Glomerular visceral epithelial cell (primary cell): ENCODE measurements at regions not wholly inside any gene's neighbourhood (a gene's known extent, or its start where the extent isn't known, plus 50 kb on each side); places are given as distances from the start of the nearest gene placed in this dataset.
"Not testable (repeated sequence)": the region's sequence is repeated elsewhere in the genome, so short reads cannot be mapped to it uniquely, and the experiment has no call there.

Experiments used
- DNase-seq: peaks from one replicate; pipeline ENCODE4 v3.0.0-alpha.2; 2016; ENCODE audit errors: extremely low spot score

GRCh38 chr3:61381745-61382392, 130.6 kb upstream of the FHIT start:
- DNase-seq, result peak; percentile 52

- DNase-seq, result no peak
These were observed 136.6 kb upstream of the FHIT start for GRCh38 chr3:61387817-61388216.

- not testable (repeated sequence) for DNase-seq
These were observed 142.3 kb upstream of the FHIT start for GRCh38 chr3:61393480-61393947.

- DNase-seq, result no peak
These were observed 150.1 kb upstream of the FHIT start for GRCh38 chr3:61401359-61401758.

GRCh38 chr3:61407397-61407796, 154.0 kb upstream of the PTPRG start:
- DNase-seq, result no peak

GRCh38 chr3:61409638-61410037, 151.7 kb upstream of the PTPRG start:
- no peak for DNase-seq

- not testable (repeated sequence) for DNase-seq
These were observed 151.0 kb upstream of the PTPRG start for GRCh38 chr3:61410358-61410757.

- no peak for DNase-seq
These were observed 150.2 kb upstream of the PTPRG start for GRCh38 chr3:61411009-61411662.

GRCh38 chr3:61414456-61414855, 146.9 kb upstream of the PTPRG start:
- no peak for DNase-seq

- no peak for DNase-seq
These were observed 146.2 kb upstream of the PTPRG start for GRCh38 chr3:61415201-61415600.

- DNase-seq, result no peak
These were observed 144.8 kb upstream of the PTPRG start for GRCh38 chr3:61416618-61417017.

- peak; percentile 12 for DNase-seq
These were observed 144.0 kb upstream of the PTPRG start for GRCh38 chr3:61417352-61417751.

- no peak for DNase-seq
These were observed 141.1 kb upstream of the PTPRG start for GRCh38 chr3:61420136-61420759.

- no peak for DNase-seq
These were observed 138.3 kb upstream of the PTPRG start for GRCh38 chr3:61422945-61423673.

- no peak for DNase-seq
These were observed 136.0 kb upstream of the PTPRG start for GRCh38 chr3:61425356-61425755.

GRCh38 chr3:61429106-61429505, 132.3 kb upstream of the PTPRG start:
- no peak for DNase-seq

GRCh38 chr3:61434901-61435300, 126.5 kb upstream of the PTPRG start:
- DNase-seq, result not testable (repeated sequence)

- DNase-seq, result not testable (repeated sequence)
These were observed 126.0 kb upstream of the PTPRG start for GRCh38 chr3:61435361-61435760.

- DNase-seq, result peak; percentile 2
These were observed 122.9 kb upstream of the PTPRG start for GRCh38 chr3:61438253-61439121.

GRCh38 chr3:61439122-61439458, 122.3 kb upstream of the PTPRG start:
- DNase-seq, result no peak

- DNase-seq, result no peak
These were observed 118.7 kb upstream of the PTPRG start for GRCh38 chr3:61442696-61443095.

- no peak for DNase-seq
These were observed 117.5 kb upstream of the PTPRG start for GRCh38 chr3:61443886-61444285.
